Forelimb muscle (tissue), 1 donor: ENCODE measurements at regions not wholly inside any gene's neighbourhood (a gene's known extent, or its start where the extent isn't known, plus 50 kb on each side); places are given as distances from the start of the nearest gene placed in this dataset.
"Not testable (repeated sequence)": the region's sequence is repeated elsewhere in the genome, so short reads cannot be mapped to it uniquely, and the experiment has no call there.

Experiments used
- DNase-seq: peaks from one replicate; pipeline ENCODE4 v3.0.0-alpha.2; 2013; ENCODE audit warnings: low read depth

DNA sequence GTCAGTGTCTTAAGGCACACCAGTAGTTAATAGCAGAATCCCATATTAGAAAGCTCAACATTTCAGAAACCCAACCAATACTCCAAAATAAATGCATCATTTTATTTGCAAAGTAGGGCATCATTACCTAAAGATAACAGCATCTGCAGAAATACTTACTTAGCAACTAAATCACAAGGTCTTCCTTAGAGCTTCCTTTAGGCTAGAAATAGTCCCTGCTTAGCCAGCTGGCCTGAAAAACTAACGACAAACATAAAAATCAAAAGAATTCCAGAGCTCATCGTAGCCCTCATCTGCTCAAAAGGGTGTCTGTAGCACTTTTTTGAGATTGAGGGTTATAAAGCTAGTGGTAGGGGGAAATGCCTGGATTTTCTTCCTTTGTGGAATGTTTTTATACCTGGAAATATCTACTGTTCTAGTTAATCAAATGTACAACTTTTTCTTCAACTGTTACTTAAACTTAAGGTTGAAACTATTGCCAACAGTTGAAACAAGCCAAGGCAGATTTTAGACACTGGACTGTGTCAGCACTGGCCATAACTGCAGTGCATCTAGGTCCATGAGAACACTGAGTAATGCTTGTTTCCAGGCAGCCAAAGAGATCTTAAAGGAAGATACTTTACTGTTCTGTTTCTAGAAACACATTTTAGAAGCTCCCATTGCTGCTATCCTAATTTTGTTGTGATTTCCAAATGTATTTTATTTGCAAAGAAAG, 129.4 kb upstream of the RASA1 start:
- DNase-seq, result peak; percentile 34

DNA sequence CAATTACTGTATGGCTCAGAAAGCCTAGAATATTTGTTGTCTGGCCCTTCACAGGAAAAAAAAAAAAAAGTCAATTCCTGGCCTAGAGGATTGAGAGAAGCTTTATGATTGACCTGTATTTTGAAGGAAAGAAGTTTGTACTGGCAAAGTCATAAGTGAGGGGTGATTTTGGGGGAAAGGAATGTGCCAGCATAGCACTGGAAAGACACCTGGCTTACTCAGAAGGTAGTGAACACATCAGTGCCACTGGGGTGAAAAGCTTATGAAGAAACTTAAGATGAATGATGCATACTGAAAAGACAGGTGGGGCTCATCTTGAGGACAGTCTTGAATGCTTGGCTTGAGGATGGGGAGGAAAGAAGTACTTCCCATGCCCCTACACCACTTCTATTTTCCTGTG, 127.9 kb upstream of the RASA1 start:
- no peak for DNase-seq

DNA sequence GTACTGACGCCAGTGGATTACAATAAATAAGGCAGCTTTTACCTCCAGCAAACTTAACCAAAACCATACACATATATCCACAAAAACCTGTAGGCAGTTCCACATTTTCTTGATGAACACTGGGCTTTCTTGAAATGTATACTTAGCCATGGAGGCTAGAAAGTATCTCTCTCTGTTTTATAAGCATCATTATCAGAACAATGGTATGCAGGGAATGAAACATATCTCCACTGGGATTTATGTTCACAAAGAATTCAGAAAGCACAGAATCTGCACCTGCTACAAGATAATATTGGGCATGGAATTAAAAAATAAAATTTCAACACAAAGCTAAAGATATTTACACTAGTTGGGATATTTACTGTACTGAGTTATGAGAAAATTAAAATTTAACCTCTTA, 126.1 kb upstream of the RASA1 start:
- no peak for DNase-seq

DNA sequence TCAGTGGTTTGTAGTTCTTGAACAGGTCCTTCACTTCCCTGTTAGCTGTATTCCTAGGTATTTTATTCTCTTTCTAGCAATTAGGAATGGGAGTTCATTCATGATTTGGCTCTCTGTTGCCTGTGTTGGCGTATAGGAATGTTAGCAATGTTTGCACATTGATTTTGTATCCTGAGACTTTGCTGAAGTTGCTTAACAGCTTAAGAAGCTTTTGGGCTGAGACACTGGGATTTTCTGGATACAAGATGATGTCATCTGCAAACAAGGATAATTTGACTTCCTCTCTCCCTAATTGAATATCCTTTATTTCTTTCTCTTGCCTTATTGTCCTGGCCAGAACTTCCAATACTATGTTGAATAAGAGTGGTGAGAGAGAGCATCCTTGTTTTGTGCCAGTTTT, 121.8 kb upstream of the RASA1 start:
- DNase-seq, result not testable (repeated sequence)

DNA sequence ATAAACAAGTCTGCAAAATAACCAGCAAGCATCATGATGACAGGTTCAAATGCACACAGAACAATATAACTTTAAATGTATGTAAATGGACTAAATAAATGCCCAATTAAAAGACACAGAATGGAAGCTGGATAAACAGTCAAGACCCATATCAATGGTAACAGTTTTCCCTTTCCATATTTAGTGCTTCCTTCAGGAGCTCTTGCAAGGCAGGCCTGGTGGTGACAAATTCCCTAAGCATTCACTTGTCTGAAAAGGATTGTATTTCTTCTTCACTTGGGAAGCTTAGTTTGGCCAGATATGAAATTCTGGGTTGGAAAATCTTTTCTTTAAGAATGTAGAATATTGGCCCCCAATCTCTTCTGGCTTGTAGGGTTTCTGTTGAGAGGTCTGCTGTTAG, 120.2 kb upstream of the RASA1 start:
- no peak for DNase-seq

DNA sequence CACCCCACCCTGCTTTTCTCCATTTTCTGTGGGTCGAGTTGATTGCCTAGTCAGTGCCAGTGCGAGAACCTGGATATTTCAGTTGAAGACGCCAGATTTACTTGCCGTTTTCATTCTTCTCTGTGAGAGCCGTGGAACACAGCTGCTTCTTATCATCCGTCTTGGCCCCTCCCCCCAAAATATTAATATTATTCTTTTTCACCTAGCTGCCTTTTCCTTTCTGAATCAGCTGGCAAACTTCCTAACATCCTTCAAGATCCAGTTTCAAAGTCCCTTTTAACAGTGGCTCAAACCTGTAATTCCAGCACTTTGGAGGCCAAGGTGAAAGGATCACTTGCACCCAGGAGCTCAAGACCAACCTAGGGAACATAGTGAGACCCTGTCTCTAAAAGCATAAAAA, 117.1 kb upstream of the RASA1 start:
- no peak for DNase-seq

DNA sequence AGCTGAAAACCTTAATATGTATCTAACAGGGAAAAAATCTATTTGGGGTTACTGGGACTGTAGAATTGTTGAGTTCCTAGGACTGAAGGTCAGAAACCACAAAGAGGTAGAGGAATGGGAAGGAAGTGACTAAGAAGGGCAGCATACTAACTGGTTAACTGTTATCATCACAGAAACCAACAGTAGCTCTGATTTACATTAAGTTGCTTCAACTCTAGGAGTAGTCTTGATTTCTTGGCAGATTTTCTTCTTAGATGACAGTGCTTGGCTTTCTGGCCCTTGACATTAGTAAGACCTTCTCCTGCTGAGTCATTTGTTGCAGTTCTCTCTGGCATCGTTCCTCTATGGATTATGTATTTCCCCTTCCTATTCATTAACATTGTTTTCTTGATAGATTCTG, 116.1 kb upstream of the RASA1 start:
- DNase-seq, result no peak

DNA sequence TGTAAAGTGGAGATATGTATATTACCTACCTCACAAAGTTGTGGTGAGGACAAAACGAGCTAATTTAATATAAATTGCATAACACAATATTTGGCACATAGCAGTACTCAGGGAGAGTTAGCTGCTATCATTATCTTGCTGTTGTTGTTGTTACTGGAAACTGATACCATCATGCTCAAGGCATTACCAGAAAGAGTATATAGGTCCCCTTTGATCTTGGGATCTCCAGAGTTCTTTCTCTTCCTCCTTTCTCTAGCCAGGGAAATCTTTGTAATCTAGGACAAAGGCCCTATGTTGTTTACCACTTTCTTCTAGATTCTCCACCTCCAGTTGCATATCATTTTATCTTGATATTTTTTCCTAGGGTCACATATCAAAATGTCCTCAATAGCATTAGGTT, 114.8 kb upstream of the RASA1 start:
- no peak for DNase-seq

DNA sequence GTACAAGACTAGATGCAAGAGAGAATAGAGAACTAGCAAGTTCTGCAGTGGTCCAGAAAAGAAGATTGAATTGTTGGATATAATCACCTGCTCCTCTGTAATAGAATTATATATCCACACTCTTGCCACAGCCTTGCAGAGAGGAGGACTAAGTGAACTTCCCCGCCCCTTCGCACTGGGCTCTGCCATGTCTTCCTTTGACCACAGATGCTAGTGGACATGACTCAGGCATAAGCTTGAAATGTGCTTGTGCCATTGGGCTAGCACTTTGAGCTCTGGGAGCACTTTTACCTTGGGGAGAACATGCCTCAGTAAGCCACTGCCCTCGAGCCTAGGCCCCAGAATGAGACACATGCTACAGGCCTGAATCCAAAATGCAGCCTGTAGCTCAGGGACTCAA, 113.5 kb upstream of the RASA1 start:
- no peak for DNase-seq

DNA sequence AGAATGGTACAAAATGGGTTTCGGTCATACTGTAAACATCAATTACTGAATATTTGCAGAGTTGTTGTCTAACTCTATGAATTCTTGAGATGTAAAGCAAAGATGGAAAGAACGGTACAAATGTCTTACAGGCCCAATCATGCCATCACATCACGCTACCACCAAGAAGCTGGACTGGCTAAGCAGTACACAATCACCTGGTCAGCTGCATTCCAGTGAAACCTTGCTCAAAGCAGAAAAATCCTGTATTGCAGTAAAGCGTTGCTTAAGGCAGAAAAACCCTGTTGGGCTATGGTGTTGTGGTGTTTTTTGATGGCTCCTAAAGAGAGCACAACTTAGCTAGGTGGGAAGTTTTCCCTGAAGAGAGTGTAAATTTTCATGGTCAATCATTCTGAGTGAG, 112.6 kb upstream of the RASA1 start:
- DNase-seq, result no peak

DNA sequence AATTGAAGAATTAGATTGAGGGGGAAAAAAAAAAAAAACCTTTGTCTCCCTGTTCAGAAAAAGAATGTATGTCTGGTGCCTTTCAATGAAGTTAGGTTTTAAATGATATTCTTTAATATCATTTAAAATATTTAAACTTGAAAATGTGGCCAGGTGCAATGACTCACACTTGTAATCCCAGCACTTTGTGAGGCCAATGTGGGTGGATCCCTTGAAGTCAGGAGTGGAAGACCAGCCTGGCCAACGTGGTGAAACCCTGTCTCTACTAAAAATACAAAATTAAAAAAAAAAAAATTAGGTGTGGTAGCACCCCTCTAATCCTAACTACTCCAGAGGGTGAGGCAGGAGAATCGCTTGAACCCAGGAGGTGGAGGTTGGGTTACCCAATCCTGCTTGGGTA, 111.1 kb upstream of the RASA1 start:
- no peak for DNase-seq

DNA sequence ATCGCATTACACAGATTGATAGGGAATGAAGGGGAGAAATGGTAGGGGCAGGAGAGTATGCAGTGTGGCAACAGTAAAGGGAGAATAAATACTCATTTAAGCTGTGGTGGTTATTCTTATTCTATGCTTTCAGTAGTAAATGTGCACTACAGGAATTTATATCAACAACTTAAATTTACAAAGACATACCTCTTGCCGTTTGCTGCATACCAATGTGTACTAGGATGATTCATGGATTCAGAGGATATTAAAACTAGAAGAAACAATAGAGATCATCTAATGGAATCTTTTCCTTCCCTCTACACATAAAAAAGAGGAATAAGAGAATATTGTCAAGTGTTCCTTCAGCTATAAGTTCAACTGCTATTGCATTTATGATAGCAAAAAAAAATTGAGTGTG, 103.3 kb upstream of the RASA1 start:
- DNase-seq, result no peak

DNA sequence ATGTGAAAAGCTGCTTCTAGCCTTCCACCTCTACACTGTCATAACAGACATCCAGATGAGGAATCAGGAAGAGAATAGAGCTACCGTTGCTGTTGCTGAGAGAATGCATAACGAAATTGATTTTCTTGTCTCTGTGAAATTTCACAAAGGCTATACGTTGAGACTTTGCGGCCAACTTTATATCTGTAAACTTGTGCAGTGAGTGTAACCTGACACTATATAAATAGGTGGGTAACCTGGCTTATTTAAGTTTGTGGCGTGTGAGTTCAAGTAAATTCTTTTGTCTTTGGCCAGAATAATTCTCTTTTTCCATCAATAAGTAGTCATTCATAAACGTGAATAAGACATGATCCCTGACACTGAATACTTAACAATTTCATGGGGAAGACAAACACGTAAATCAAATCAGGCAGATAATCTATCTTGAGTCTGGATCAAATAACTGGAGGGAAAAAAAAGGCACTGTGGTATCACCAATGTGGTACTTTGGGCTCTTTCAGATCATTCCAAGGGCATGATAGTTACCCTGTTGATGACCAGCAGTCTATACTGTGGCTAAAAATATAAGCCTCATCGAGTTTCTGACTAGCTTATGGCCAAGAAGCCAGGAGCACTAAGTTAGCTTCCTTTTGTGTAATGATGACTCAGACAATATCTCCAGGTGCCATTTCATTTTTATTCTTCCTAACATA, 98.2 kb upstream of the RASA1 start:
- no peak for DNase-seq

DNA sequence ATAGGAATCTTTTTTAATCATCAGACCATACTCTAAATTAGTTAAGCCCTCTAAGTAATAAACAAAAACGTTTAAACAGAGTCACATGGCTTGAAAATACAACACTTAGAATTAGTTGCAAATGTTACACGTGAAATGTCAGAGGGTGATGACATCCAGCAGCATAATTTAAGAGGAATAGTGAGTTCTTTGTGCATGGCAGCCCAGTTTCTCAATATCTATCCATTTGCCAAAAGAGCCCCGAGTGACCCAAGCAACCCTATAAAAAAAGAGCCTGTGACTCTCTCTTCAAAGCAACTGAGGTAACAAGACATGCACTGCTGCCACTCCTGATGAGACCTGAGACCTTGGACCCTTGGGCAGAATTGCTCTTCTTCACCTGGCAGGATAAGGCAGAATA, 96.9 kb upstream of the RASA1 start:
- no peak for DNase-seq

DNA sequence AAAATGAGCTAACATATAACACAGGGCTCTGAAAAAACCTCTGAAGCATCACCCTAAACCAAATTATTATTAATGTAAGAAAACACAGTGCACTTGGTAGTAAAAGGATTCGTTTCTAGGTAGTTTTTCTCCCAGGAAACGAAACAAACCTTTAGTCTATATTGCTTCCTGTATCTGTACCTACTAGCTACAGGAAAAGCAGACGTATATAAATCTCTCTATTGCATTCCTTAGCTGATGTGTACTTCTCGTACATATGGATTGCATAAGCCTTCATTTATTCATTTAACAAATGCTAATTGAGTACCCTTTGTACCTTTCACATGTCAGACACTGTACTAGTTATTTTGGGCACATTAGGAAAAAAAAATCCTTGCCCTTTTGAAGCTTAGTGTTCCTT, 85.0 kb upstream of the RASA1 start:
- no peak for DNase-seq

DNA sequence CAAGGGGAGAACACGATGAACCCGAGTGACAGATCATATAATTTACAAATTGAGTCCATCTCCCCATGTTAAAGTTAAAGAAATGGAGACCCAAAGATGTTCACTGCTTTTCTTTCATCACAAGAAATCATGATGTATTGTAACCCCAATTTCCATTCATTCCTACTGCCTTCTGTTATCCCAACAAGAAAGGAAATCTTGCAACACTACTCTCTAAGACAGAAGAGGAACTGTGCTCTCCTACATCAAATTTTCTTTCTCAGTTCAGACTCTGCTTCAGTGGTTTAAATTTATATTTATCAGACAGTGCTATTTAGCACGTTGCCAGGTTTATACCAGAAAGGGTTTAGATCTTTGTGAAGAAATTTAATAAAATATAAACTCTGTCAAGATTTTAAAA, 83.8 kb upstream of the RASA1 start:
- no peak for DNase-seq

DNA sequence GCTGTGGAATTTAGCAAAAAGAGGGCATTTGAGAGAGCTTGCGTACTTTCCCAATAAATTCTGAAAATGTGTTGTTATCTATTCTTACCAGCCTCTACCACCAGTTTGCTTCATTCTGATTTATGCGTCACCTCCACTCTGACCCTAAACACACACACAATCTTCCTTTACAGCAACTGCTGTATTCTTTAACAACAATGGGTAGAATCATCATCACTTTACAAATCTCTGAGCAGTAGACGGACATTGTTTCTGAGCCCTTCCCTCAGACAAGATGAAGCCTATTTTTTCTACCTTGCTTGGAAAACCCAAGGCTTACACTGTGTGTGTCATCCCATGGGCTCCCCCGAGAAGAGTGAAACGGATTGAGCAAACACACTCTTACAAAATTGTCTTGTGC, 83.1 kb upstream of the RASA1 start:
- no peak for DNase-seq

DNA sequence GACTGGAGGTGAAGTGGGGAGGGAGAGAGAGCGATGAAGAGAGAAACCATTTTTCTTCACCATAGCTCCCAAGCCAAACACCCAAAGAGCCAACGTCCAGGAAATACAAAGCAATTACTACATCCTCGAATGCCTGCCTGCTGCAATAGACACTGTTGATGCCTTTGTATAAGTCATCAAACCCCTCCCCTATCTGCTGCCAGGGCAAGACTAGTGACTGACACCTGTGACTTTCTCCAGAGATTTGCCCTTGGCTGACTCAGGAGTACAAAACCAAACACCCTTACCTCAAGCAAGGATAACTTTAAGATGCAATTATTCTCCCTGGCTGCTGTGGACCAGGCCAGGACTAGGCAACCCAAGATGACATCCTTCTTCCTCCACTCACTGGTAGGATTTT, 81.8 kb upstream of the RASA1 start:
- no peak for DNase-seq

DNA sequence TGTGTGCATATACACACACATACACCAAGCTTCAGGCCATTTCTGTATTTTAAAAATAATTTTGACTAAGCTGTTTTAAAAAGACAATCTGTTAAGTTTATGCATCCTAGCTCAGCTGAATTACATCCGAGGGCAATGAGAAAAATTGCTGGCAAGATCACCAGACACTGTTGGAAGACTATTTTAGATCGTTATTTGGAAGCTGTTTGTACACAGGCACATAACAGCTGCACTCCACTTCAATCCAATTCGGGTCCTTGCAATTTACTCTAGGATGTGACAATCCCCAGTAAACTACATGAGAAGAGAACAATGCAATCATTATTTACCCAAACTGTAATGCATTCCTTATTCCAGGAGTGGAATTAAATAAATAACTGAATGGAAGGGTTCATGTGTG, 79.3 kb upstream of the RASA1 start:
- DNase-seq, result no peak

DNA sequence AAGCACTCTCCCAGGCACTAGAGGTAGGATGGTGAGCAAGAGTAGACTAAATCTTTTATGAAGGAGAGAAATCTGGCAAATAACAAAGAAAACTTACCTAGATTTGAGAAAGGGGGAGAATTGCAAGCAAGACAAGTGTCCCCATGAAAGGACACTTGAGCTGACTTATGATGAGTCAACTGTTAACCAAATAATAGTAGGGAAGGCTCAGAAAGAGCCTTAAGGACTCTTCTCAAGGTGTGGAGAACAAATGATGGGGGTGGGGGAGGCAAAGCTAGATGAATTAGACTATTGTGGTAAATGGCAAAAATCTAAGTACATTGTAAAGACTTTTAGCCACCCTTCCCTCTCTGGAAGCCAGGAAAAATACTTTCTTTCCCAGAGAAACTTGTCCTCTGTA, 77.6 kb upstream of the RASA1 start:
- no peak for DNase-seq

DNA sequence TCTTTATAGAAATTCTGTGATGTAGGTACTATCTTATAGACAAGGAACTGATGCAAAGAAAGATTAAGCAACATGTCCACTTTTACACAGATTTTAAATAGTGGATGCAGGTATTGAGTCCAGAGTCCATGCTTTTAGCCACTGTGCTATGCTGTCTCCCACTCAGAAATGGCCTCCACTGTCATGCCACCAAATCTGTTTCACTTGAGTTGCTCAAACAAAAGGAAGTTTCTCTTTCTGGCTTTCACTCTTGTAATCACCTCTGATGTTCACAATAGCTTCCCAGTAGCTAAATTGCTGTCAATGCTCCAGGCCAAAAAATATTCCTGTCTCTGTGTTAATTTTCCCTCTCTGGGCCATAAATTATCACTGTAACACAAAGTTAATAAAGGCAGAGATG, 77.0 kb upstream of the RASA1 start:
- no peak for DNase-seq

DNA sequence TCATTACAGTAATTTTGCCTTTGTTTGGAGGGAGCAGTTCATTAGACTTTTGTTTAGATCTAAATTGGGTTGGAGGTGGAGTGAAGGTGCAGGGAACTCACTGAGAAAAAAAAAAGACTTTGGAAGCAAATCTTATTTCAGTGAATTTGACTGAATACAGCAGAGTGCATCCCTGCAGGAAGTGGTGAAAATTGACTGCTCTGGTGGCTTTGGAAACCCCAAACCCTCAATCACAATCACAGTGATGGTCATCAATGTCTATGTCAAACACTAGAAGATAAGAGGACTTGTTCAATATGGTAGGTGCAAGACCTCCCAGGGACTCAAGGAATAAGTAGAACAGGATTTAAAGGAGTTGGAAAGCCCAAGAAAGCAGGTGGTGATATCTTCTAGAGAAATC, 76.0 kb upstream of the RASA1 start:
- DNase-seq, result no peak

DNA sequence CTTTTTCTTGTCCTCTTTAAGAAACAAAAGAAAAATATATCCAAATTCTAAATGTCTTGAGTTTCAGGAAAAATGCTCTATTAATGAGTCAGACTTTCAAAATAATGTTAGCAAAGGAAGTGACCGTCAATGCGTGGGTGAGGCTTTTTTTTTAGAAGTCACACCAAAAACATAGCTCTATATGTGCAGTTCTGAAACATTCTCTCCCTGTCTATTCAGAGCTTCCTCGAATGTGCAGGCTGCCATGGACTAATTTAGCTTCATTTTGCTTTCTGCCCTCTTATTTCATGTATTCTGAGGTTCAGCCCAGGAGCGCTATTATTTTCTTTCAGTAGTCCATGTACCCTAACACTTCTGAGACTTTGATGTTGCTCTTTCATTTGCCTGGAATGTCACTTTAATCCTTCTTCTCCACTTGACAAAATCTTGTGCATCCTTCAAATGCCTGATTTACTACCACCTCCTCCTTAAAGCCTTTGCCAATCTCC, 72.5 kb upstream of the RASA1 start:
- no peak for DNase-seq

DNA sequence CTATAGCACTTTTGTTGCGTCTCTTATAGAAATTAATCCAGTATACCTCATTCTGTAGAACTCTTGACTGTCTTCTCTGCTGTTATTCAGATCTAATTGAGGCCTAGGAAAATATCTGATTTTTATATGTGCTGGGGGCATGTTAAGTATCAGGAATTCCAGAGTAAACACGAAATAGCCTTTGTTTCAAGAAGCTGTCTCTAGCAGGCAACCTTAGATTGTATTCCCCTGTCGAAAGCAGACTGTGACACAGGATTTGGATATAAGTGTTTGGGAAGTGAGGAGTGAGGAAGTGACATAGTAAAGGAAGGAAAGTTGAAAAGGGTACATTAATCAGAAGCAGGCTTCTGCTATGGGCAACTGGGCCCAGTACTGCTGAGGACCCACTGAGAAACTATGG, 72.1 kb upstream of the RASA1 start:
- DNase-seq, result no peak
